Limb (tissue), 2 donors: ENCODE measurements at regions not wholly inside any gene's neighbourhood (a gene's known extent, or its start where the extent isn't known, plus 50 kb on each side); places are given as distances from the start of the nearest gene placed in this dataset.

Experiments used
- DNase-seq, 2 donors: peaks; one replicate each; pipeline ENCODE4 v3.0.0-alpha.2; 2016; ENCODE audit errors: extremely low spot score in 2 of 2

DNA sequence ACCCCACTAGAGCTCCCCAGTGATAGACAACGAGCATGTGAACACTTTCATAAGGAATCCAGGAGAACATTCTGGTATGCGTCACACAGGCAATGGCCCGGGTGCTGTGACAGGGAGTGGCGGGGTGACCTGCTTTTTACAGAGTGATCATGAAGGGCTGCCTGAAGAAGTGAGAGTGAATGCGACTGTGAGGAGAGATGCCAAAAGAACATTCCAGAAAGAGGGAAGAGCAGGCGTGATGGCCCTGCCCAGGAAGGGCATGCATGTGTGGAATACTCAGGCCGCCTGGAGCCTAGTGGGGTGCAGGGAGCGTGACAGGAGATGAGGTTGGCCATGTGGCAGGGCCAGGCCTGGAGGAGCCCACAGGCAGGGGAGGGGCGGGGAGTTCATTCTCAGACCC, 53.8 kb downstream of the FZD10 start:
- DNase-seq, result no peak

DNA sequence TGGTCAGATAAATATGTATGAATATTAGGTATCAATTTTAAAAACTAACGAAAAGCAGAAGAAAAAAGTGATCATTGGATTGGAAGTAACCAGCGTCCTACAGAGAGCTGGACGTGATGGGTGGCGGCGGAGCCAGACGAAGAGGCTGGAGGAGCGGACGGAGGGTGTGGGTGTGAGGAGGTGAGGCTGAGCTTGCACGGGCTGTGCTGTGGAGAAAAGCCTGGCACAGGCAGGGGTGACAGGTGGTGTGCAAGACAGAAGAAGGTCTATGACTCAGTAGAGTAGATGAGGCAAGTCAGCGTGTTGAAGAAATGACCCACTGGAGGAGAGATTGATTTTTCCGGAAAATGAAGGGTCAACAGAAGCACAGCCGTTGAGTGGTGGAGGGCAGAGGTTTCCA, 56.4 kb downstream of the FZD10 start:
- DNase-seq, result no peak

DNA sequence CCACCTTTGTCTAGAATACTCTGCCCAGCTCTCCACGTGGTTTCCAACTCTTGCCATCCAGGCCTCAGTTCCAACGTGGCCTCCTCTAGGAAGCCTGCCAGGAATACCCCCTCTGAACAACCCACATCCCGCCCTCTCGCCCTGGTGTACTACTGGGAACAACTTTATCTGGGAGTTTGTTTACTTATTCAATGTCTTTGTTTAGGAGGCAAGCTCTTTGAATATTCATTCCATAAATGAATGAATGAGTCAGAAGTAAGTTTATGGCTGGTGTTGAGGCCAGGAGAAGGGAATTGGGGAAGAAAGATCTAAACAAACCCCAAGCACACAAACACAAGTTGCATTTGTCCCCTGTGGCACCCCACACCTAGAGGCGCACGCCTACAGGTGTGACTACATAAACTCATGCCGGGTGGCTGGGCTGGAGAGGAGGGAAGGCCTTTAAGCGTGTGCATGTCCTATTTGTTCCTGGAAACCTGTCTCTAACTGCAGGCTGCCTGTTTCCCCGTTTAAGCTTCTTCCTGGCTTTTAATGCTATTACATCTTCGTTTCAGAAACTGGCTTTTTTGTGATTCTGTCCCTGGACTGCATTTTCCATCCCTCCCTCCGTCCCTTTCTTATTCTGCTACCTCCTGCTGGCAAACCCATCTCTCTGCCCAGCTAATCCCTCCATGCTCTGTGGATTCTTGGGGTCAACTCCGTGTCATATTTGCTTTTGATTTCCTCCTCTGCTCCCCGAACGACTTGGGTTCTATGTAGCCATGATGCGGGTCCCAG, 57.9 kb downstream of the FZD10 start:
- peak in 1 of 2 donors; percentile 17 for DNase-seq

DNA sequence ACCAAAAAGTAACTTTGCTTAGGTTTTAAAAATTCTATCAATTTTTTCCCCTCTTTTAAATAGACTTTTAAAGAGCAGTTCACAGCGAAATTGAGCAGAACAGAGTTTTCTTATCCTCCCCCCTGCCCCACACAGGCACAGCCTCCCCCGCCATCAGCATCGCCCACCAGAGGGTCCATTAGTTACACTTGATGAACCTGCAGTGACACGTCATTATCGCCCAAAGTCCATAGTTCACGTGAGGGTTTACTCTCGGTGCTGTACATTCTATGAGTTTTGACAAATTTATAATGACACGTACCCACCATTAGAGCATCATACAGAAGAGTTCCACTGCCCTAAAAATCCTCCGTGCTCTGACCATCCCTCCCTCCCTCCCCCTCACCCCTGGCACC, 58.4 kb downstream of the FZD10 start:
- DNase-seq, result peak in 1 of 2 donors; percentile 5

DNA sequence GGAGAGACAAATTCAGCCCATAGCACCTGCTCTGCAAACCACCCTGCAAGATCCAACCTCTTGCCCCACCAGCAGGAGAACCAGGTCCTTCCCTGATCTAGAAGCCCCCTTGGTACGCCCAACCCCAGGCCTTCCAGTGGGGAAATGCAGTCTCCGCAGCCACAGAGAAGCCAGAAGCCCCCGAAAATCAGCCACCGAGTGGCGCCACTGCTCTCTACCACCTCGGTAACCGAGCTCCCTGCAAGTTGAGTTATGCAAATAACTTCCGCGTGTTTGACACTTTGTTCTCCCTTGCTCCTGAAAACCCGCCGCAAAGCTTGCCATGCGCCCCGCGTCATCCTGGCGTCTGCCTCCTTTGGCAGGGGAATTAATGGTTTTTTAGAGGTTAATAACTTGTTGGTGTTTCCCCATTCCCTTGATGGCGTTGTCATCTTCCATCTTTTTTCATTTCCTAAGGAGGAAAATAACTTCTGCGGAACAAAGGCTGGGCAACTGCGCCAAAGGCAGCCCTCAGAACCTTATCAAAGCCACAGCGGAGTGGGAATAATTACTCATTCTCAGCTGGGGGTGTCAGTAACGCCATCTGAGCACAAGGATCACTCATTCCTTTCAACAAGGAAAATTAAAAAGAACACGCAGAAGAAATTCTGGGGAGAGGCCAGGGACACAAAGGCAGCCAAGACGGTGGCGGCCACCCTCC, 60.4 kb downstream of the FZD10 start:
- DNase-seq, result no peak

DNA sequence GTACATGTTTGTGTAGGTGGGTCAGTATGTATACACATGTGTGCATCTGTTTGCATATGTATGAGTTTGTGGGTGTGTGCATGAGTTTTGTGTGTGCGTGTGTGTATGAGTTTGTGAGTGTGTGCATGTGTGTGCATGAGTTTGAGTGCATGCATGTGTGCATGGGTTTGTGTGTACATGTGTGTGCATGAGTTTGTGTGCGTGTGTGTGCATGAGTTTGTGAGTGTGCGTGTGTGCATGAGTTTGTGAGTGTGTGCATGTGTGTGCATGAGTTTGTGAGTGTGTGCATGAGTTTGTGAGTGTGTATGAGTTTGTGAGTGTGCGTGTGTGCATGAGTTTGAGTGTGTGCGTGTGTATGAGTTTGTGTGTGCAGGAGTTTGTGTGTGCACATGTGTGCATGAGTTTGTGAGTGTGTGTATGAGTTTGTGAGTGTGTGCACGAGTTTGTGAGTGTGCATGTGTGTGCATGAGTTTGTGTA, 61.5 kb downstream of the FZD10 start:
- DNase-seq, result no peak

DNA sequence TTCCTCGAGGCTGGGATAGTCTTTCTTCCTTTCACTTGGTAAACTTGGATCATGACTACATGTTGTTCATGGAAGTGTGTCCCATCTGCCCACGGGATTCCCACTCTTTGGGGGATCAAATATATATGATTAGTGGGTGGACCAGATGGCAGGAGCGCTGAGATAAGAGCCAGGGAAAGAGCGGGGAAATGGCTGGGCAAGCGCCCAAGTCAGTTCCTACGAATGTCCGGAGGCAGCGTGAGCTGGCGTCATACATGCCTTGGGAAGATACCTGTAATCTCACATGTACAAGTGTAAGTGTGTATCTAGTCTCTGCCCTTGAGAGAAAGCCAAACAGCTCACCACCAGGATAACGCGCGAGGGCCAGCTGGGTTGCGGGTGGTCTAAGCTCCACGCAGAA, 62.3 kb downstream of the FZD10 start:
- no peak for DNase-seq

DNA sequence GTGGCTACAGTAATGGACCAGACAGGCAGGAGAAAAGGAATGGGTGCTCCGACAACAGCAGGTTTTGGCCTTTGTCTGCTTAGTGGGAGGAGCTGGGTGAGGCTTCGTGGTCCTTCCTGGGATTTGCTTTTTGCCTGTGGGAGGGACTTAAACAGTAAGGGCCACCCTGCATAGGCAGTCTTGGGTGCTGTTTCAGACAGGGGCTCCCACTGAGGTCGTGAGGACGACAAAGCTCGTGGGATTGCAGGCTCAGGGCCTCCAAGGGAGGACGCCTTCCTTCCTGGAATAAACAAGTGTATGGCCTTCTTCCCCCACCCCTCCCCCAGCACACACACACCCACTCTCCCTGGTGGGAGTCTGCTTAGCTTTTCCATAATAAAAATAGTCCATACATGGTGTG, 63.1 kb downstream of the FZD10 start:
- no peak for DNase-seq

DNA sequence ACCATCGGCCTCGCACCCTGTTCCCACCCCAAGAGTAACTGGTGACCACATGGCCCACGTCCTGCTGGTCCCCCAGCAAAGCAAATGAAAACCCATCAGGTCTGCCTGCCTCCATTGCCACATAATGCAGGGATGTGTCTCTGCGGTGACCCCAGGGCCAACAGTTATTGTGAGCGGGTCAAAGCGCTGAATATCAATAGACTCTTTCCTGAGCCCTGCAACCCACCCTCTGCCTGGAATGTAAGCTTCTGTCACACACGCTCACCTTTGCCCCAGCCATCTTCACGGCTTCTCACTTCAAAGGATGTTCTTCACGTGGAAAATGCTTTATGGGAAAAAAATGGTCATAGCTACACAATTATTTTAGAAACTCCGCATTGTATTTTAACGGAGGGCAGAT, 63.9 kb downstream of the FZD10 start:
- DNase-seq, result no peak

DNA sequence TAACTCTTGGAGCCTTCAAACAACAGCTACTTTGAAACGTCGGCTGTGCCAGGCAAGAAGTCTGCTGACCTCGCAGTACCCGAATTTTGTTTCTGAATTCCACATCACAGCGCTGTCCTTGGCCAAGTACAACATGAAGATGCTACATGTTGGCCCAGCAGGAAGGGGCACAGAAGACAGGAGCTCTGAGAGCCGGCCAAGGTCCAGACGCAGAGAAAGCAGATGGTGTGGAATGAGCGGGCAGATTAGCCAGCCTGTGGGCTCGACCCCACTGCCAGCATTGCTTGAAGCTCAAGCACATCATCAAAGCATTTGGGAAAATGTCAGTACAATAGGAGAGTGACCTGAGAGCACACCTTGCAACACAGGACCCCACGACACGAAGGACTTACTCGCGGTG, 64.5 kb downstream of the FZD10 start:
- no peak for DNase-seq

DNA sequence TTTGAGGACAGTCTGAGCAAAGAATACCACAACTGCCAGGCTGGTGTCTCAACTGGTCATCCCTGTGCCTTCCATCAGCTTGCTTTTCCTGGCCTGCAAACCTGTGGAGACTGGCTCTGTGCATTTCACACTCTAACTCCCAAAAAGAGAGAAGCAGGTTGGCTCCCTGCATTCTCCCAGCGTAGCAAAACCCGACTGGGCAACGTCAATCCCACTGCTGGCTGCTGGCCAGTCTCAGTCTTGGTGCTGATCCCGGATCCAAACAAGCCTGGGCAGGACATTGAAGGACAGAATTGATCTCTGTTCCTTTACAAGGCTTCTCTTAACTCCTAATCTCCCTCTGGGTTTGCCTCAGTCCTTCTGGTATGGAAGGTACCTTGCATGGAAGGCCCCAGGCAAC, 65.4 kb downstream of the FZD10 start:
- DNase-seq, result no peak

DNA sequence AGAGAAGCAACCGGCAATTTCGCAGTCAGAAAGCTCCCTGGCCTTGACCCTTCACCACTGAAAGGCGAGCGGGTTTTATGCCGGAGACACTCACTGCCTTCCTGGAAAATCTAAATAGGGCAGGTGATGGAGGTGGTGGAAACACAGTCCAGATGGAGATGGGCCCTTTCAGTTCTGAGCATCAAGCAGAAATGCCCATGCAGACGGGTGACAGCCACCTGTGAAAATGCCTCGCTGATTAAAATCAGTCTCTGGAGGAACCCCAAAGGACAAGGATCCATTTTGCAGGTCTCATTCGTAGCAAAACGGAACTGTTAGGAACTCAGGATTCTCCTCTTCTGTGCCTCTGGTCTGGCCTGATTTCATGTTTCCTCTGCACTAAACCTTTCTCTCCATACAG, 74.2 kb downstream of the FZD10 start:
- DNase-seq, result no peak

DNA sequence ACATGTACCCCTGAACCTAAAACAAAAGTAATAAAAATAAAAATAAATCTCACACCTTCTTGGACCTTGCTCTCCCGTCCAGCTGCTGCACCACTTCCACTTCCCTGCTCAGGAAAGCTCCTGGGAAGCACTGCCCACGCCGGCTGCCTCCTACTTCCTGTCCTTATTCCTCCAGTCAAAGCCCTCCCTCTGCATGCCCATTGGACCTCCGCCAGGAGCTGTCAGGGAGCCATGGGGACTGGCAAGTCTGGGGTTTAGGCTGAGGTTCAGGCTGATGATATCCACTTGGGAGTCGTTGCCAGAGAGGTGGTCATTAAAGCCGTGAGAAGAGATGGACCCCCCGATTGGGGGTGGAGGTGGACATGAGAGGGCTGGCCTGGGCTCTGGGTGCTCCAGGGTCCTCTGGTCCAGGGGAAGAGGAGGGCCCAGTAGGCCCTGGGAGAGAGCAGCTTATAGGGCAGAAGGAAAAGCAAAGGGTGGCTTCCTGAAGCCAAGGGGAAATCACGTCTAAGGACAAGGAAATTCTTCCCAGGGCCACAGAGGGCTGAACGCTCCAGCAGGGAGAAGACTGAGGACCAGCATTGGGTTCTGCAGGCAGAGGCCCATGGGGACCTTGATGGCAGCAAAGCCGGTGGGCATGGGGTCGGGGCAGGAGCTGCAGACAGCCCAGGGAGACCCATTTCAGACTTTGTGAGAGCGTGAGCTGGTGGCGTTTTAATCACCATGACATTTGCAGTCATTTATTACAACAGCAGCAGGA, 78.7 kb downstream of the FZD10 start:
- no peak for DNase-seq

DNA sequence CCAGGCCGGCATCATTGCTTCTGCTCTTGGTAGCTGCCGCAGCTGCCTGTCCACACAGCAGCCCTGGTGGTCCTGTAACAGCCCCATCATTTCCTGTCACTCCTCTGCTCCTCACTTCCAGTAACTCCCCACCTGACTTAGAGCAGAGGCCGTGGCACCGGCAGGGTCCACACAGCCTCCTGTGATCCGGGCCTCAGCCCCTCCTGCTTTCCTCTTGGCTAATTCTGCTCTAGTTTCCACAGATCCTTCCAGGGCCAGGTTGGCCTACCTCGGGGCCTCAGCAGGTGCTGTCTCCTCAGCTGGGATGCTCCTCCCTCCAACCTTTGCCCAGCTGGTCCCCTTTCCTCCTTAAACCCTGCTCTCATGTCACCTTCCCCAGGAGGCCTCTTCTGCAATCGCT, 80.2 kb downstream of the FZD10 start:
- no peak for DNase-seq

DNA sequence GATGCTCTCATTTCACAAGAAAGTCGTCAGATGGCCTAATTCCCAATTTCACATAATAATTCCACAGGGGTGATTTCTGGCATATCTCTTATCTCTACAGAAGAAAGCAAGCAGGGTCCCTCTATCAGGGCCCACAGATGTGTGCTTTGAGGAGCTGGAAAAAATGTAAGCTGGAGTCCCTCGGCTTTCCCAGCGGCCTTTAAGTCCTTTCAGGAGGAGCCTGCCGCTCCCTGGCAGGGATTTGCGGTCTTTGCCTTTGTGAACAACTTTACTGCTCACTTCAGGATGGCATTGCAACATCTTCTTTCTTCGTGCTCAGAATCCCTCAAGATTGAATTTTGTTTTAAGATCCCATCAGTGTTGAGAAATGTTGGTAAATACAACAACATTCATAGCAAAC, 83.0 kb downstream of the FZD10 start:
- no peak for DNase-seq

DNA sequence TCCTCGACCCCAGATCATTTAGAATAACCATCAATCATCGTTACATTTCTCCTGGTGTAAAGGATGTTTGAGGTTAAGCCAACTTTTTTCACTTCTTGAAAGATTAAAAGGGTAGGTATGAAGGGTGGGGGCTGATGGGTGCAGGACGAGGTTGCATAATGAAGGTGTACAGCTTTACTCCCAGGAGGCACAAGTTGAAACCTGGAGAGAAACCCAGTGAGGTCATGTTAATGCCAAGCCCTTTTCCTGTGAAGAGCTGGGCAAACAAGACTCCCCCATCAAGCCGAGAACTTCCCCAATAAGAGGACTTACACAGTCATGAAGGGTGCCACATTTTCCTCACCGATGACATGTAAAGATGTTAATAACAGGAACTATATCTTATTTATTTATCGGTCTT, 84.3 kb downstream of the FZD10 start:
- DNase-seq, result no peak

DNA sequence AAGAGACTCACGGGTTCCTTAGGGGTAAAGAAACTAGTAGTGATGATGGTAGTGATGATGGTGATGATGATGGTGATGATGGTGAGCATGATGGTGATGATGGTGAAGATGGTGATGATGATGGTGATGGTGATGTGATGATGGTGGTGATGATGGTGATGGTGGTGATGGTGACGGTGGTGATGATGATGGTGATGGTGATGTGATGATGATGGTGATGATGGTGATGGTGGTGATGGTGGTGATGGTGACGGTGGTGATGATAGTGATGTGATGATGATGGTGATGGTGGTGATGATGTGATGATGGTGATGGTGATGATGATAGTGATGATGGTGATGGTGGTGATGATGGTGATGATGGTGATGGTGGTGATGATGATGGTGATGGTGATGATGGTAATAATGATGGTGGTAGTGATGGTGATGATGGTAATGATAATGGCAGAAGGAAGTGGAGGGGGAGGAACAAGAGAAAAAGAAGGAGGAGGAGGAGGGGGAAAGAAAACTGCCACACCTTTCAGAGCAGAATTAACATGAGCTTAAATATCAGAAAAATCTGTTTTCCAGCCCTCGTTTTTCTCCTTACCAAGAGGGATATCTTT, 85.5 kb downstream of the FZD10 start:
- DNase-seq, result no peak

DNA sequence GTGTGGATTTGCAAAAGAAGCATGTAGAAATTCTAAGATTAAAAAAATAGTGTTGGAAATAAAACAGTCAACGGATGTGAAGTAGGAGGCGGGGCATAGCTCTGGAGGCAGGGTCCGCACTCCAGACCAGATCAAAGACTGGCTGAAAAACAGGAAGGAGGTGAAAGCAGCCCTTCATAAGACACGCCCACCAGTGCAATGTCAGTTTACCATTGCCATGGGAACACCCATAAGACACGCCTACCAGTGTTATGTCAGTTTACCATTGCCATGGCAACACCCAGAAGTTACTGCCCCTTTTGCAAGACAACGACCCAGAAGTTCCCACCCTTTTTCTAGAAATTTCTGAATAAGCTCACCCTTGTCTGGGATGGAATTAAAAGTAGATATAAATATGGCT, 87.1 kb downstream of the FZD10 start:
- DNase-seq, result no peak

DNA sequence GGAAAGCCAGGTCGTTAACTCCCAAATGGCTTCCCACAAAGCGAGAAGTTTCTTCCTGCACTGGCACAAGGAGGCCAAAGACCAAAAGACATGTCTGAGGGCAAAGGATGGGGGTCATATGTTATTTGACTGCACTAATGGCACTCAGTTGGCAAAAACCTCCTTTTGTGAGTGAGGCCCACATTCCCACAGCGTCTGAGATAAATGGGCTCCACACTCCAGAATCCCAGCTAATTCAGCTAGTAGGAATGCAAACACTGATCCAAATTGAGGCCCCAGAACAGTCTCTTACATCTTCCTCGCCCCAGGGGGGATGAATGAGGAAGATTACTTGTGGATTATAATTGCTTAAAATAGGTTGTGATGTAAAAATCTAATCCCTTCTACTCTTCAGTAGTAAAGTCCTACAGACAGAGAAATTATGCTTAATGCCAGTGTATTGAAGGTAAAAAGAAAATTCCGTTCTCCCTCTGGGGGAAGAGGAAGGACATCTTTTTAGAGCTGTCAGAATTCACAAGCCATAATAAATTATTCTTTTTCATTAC, 86.4 kb upstream of the PIWIL1 start:
- no peak for DNase-seq

DNA sequence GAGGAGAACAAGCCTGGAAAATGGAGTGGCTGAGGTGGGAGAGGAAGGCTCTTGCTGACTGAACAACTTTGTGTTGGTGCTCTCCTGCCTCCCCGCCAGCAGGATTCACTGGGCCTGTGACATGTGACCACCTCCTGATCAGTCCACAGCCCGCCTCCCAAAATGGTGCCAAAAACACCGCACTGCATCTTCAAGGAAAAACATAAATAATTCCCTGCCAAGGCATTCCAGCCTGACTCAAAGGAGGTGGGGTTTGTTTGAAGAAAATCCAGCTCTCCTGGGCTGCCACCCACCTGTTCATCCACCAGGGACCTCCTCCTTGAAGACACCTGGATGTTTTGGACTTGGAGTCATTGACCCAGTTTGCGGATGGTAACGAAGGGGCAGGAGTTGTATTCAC, 83.8 kb upstream of the PIWIL1 start:
- no peak for DNase-seq

DNA sequence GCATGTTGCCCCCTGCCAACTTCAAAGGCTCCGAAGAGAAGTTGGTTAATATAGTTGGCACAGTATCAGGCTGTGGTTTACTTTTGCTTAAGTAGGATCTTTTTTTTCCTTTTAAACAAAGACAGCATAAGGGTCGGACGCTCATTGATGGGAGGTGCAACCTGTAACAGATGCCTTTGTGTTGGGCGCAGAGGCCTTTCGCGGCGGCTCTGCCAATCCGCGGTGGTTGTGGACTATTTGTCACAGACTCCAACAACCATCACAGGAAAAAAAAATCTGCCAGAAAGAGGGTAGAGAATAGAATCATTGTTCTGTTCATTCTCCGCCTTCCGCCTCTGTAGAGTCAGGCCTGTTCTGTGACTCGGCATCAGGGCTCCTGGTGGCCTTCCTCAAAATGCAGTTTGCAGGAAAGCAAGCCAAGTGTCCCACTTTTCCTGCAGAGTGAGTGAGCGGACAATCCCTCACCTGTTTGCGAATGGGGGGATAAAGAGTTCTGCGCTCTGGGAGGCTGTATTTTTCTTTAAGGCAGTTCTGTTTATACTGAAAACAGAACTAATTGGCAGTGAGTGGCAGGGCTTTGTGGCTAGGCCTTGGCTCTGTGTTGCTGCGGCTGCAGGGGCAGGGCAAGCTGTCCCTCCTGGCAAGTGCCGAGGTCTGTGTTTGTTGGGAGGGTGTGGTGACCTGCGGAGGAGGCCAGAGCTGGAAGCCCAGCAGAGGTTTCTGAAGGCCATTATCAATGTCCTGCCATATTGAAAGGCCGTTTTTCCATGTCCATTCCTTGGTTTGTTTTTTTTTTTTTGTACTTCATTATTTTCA, 83.0 kb upstream of the PIWIL1 start:
- DNase-seq, result no peak
